ENCODE measurements at regions not wholly inside any gene's neighbourhood (a gene's known extent, or its start where the extent isn't known, plus 50 kb on each side); places are given as distances from the start of the nearest gene placed in this dataset.

DNA sequence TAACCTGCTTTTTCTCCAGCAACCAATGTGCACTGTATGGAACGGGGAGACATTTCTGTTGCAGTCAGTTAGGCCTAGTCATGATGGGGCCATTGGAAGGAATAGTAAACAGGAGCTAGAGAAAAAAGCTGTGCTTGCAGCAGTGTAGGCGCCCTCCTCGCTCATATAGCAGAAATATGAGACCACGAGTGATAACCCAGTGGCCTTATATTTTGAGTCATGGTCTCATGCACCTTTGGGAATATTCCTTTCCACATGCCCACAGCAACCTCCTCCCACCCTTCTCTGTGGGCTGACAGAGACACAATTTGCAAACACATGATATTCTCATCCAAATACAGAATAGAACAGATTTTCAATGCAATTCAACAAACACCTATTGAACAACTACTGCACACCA lies 248.9 kb upstream of the CITED2 start:
- TF ChIP-seq, protein P1, sequence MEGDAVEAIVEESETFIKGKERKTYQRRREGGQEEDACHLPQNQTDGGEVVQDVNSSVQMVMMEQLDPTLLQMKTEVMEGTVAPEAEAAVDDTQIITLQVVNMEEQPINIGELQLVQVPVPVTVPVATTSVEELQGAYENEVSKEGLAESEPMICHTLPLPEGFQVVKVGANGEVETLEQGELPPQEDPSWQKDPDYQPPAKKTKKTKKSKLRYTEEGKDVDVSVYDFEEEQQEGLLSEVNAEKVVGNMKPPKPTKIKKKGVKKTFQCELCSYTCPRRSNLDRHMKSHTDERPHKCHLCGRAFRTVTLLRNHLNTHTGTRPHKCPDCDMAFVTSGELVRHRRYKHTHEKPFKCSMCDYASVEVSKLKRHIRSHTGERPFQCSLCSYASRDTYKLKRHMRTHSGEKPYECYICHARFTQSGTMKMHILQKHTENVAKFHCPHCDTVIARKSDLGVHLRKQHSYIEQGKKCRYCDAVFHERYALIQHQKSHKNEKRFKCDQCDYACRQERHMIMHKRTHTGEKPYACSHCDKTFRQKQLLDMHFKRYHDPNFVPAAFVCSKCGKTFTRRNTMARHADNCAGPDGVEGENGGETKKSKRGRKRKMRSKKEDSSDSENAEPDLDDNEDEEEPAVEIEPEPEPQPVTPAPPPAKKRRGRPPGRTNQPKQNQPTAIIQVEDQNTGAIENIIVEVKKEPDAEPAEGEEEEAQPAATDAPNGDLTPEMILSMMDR (IDR thresholded peaks at IDR 0.05): no peak
- no peak for TF ChIP-seq EZH2phosphoT487 (IDR thresholded peaks at IDR 0.05)
- no peak for TF ChIP-seq EZH2 (IDR thresholded peaks at IDR 0.05)
